ENCODE measurements at regions not wholly inside any gene's neighbourhood (a gene's known extent, or its start where the extent isn't known, plus 50 kb on each side); places are given as distances from the start of the nearest gene placed in this dataset.

GRCh38 chr17:55567240-55568214 is 56.3 kb upstream of the SMIM36 start:
- H3K9me3 ChIP-seq (ENCODE audit: control insufficient read depth, low read length): no peaks in the 10 kb centered on the region
- intact Hi-C loops (cut with DNase I): no loop called here
- no peaks in the 10 kb centered on the region for H3K27me3 ChIP-seq (ENCODE audit: control insufficient read depth, insufficient read depth)
- peak overlapping the region; percentile 73 for H3K27ac ChIP-seq (ENCODE audit: low read length)
- 27% methylated on average over 6 of the region's 6 CpGs for WGBS
- ATAC-seq (peak; percentile 83 to 89), DNase-seq (peak; percentile 81 to 92 (median 88))
- no peak overlapping the region for H3K4me3 ChIP-seq (ENCODE audit: low read length)
- peaks cover 5% of the 10 kb centered on the region for H3K4me1 ChIP-seq (ENCODE audit: control insufficient read depth, insufficient read depth, low read length)

- peaks cover 5% of the 10 kb centered on the region for H3K4me1 ChIP-seq (ENCODE audit: control insufficient read depth, insufficient read depth, low read length)
- H3K27ac ChIP-seq (ENCODE audit: low read length): no peak overlapping the region
- 56% methylated on average over 2 of the region's 2 CpGs for WGBS
- ATAC-seq: no peak
- no peaks in the 10 kb centered on the region for H3K9me3 ChIP-seq (ENCODE audit: control insufficient read depth, low read length)
- intact Hi-C loops (cut with DNase I): no loop called here
- DNase-seq: no peak
- no peaks in the 10 kb centered on the region for H3K27me3 ChIP-seq (ENCODE audit: control insufficient read depth, insufficient read depth)
- no peak overlapping the region for H3K4me3 ChIP-seq (ENCODE audit: low read length)
These were observed 52.8 kb upstream of the SMIM36 start for GRCh38 chr17:55564081-55564480.

GRCh38 chr17:55563363-55563762 is 52.1 kb upstream of the SMIM36 start:
- Histone ChIP-seq H3K27ac (ENCODE audit: low read length) (no peak overlapping the region), H3K27me3 (ENCODE audit: control insufficient read depth, insufficient read depth) (no peaks in the 10 kb centered on the region), H3K4me3 (ENCODE audit: low read length) (no peak overlapping the region), H3K9me3 (ENCODE audit: control insufficient read depth, low read length) (no peaks in the 10 kb centered on the region), H3K4me1 (ENCODE audit: control insufficient read depth, insufficient read depth, low read length) (peaks cover 5% of the 10 kb centered on the region)
- intact Hi-C loops (cut with DNase I): no loop called here
- ATAC-seq: no peak
- no peak for DNase-seq
- 72% methylated on average over 1 of the region's 1 CpG for WGBS

GRCh38 chr17:55561973-55562495 is 50.8 kb upstream of the SMIM36 start:
- 84% methylated on average over 4 of the region's 4 CpGs for WGBS
- intact Hi-C loops (cut with DNase I): no loop called here
- no peaks in the 10 kb centered on the region for H3K4me1 ChIP-seq (ENCODE audit: control insufficient read depth, insufficient read depth, low read length)
- no peaks in the 10 kb centered on the region for H3K9me3 ChIP-seq (ENCODE audit: control insufficient read depth, low read length)
- H3K4me3 ChIP-seq (ENCODE audit: low read length): no peak overlapping the region
- no peaks in the 10 kb centered on the region for H3K27me3 ChIP-seq (ENCODE audit: control insufficient read depth, insufficient read depth)
- ATAC-seq: no peak
- DNase-seq: no peak
- H3K27ac ChIP-seq (ENCODE audit: low read length): no peak overlapping the region

GRCh38 chr17:55561316-55561972 is 50.2 kb upstream of the SMIM36 start:
- intact Hi-C loops (cut with DNase I): no loop called here
- 88% methylated on average over 26 of the region's 26 CpGs for WGBS
- no peak for ATAC-seq
- H3K4me3 ChIP-seq (ENCODE audit: low read length): no peak overlapping the region
- no peaks in the 10 kb centered on the region for H3K9me3 ChIP-seq (ENCODE audit: control insufficient read depth, low read length)
- H3K27ac ChIP-seq (ENCODE audit: low read length): no peak overlapping the region
- DNase-seq: peak in 1 of 3 donors; percentile 33
- H3K4me1 ChIP-seq (ENCODE audit: control insufficient read depth, insufficient read depth, low read length): no peaks in the 10 kb centered on the region
- H3K27me3 ChIP-seq (ENCODE audit: control insufficient read depth, insufficient read depth): no peaks in the 10 kb centered on the region
